ENCODE measurements at regions not wholly inside any gene's neighbourhood (a gene's known extent, or its start where the extent isn't known, plus 50 kb on each side); places are given as distances from the start of the nearest gene placed in this dataset.

- no peak for DNase-seq (ENCODE audit: low read depth)
Measured at GRCh38 chr3:7913283-7913682, 588.3 kb upstream of the LMCD1 start.

GRCh38 chr3:7915356-7915755 lies 586.3 kb upstream of the LMCD1 start:
- no peak for DNase-seq (ENCODE audit: low read depth)

GRCh38 chr3:7917443-7918151 lies 584.0 kb upstream of the LMCD1 start:
- no peak for DNase-seq (ENCODE audit: low read depth)

- no peak for DNase-seq (ENCODE audit: low read depth)
Measured at GRCh38 chr3:7920211-7920610, 581.4 kb upstream of the LMCD1 start.

GRCh38 chr3:7924228-7924627 lies 577.4 kb upstream of the LMCD1 start:
- no peak for DNase-seq (ENCODE audit: low read depth)

GRCh38 chr3:7927015-7927414 lies 574.6 kb upstream of the LMCD1 start:
- DNase-seq (ENCODE audit: low read depth) = no peak

GRCh38 chr3:7927864-7928263 lies 573.8 kb upstream of the LMCD1 start:
- no peak for DNase-seq (ENCODE audit: low read depth)

GRCh38 chr3:7929319-7929889 lies 572.2 kb upstream of the LMCD1 start:
- DNase-seq (ENCODE audit: low read depth) = no peak

- no peak for DNase-seq (ENCODE audit: low read depth)
Measured at GRCh38 chr3:7934362-7934761, 567.3 kb upstream of the LMCD1 start.

GRCh38 chr3:7947930-7948329 lies 553.7 kb upstream of the LMCD1 start:
- no peak for DNase-seq (ENCODE audit: low read depth)

- no peak for DNase-seq (ENCODE audit: low read depth)
Measured at GRCh38 chr3:7950890-7951289, 550.7 kb upstream of the LMCD1 start.

- DNase-seq (ENCODE audit: low read depth) = no peak
Measured at GRCh38 chr3:7953449-7954014, 548.1 kb upstream of the LMCD1 start.

- DNase-seq (ENCODE audit: low read depth) = no peak
Measured at GRCh38 chr3:7957024-7957423, 544.6 kb upstream of the LMCD1 start.

GRCh38 chr3:7959094-7959493 lies 542.5 kb upstream of the LMCD1 start:
- DNase-seq (ENCODE audit: low read depth) = no peak

GRCh38 chr3:7960601-7961000 lies 541.0 kb upstream of the LMCD1 start:
- no peak for DNase-seq (ENCODE audit: low read depth)

- no peak for DNase-seq (ENCODE audit: low read depth)
Measured at GRCh38 chr3:7962301-7962700, 539.3 kb upstream of the LMCD1 start.

- DNase-seq (ENCODE audit: low read depth) = no peak
Measured at GRCh38 chr3:7964899-7965298, 536.7 kb upstream of the LMCD1 start.

- DNase-seq (ENCODE audit: low read depth) = no peak
Measured at GRCh38 chr3:7973006-7973405, 528.6 kb upstream of the LMCD1 start.

- DNase-seq (ENCODE audit: low read depth) = no peak
Measured at GRCh38 chr3:7977245-7978086, 524.2 kb upstream of the LMCD1 start.

GRCh38 chr3:7978087-7978422 lies 523.6 kb upstream of the LMCD1 start:
- DNase-seq (ENCODE audit: low read depth) = no peak

- DNase-seq (ENCODE audit: low read depth) = no peak
Measured at GRCh38 chr3:7982126-7982525, 519.5 kb upstream of the LMCD1 start.

GRCh38 chr3:7999384-7999783 lies 502.2 kb upstream of the LMCD1 start:
- DNase-seq (ENCODE audit: low read depth) = no peak

GRCh38 chr3:8001307-8001706 lies 500.3 kb upstream of the LMCD1 start:
- DNase-seq (ENCODE audit: low read depth) = no peak
